ENCODE measurements at regions not wholly inside any gene's neighbourhood (a gene's known extent, or its start where the extent isn't known, plus 50 kb on each side); places are given as distances from the start of the nearest gene placed in this dataset.

GRCh38 chr10:28095791-28096378 lies 97.0 kb upstream of the ODAD2 start:
- WGBS (ENCODE audit: missing lambda C conversion rate): 38% methylated on average over 5 of the region's 5 CpGs
- no peaks in the 10 kb centered on the region for H3K9me3 ChIP-seq
- H3K27ac ChIP-seq: no peak overlapping the region
- no peaks in the 10 kb centered on the region for H3K4me1 ChIP-seq
- H3K4me3 ChIP-seq: no peak overlapping the region
- ATAC-seq (no peak), FAIRE-seq (no peak), DNase-seq (ENCODE audit: low read depth in 1 of 2, low spot score in 1 of 2) (no peak)
- no peak for TF ChIP-seq CBX8 (IDR thresholded peaks at IDR 0.05)
- TF ChIP-seq HDAC2 (IDR thresholded peaks at IDR 0.05): no peak
- no peak for TF ChIP-seq CHD4 (IDR thresholded peaks at IDR 0.05; ENCODE audit: borderline replicate concordance)
- TF ChIP-seq KDM5A (IDR thresholded peaks at IDR 0.05): no peak
- TF ChIP-seq FOXS1 (CRISPR knock-in tag; IDR thresholded peaks at IDR 0.05): no peak
- TF ChIP-seq ZSCAN20 (CRISPR knock-in tag; IDR thresholded peaks at IDR 0.05): no peak
- no peak for TF ChIP-seq MAZ (IDR thresholded peaks at IDR 0.05; ENCODE audit: borderline replicate concordance, low read depth, low read length)
- H3K4me2 ChIP-seq: no peak overlapping the region
- POLR2A ChIA-PET: no interaction called here
- CTCF ChIA-PET: no interaction called here

GRCh38 chr10:28094121-28094520 lies 95.2 kb upstream of the ODAD2 start:
- Histone ChIP-seq H3K4me1 (no peaks in the 10 kb centered on the region), H3K4me2 (no peak overlapping the region), H3K27ac (no peak overlapping the region), H3K4me3 (no peak overlapping the region), H3K9me3 (no peaks in the 10 kb centered on the region)
- DNase-seq (ENCODE audit: low read depth in 1 of 2, low spot score in 1 of 2) (no peak), FAIRE-seq (no peak), ATAC-seq (no peak)
- no peak for TF ChIP-seq RCOR1 (IDR thresholded peaks at IDR 0.05; ENCODE audit: low read depth, low read length)
- no peak for TF ChIP-seq RAD21 (conservative IDR thresholded peaks at IDR 0.05 in 1 of 2, IDR thresholded peaks at IDR 0.05 in 1 of 2)
- TF ChIP-seq PHF8 (IDR thresholded peaks at IDR 0.05; ENCODE audit: borderline replicate concordance, low read depth): no peak
- no peak for TF ChIP-seq KDM1A (IDR thresholded peaks at IDR 0.05; ENCODE audit: low read depth)
- TF ChIP-seq SREBF2 (IDR thresholded peaks at IDR 0.05): no peak
- no peak for TF ChIP-seq POLR2AphosphoS2 (conservative IDR thresholded peaks at IDR 0.05; ENCODE audit: low read length)
- TF ChIP-seq ESRRA (IDR thresholded peaks at IDR 0.05; ENCODE audit: borderline replicate concordance, low read length): no peak
- TF ChIP-seq HOXB5 (CRISPR knock-in tag; IDR thresholded peaks at IDR 0.05): no peak
- no peak for TF ChIP-seq KDM5A (IDR thresholded peaks at IDR 0.05)
- no peak for TF ChIP-seq NR3C1 (IDR thresholded peaks at IDR 0.05)
- TF ChIP-seq CHD4 (IDR thresholded peaks at IDR 0.05; ENCODE audit: borderline replicate concordance): no peak
- TF ChIP-seq EHF (CRISPR knock-in tag; IDR thresholded peaks at IDR 0.05): no peak
- no peak for TF ChIP-seq CHD2 (IDR thresholded peaks at IDR 0.05; ENCODE audit: low read length, partially characterized antibody)
- TF ChIP-seq PBX3 (IDR thresholded peaks at IDR 0.05): no peak
- WGBS (ENCODE audit: missing lambda C conversion rate): 38% methylated on average over 8 of the region's 8 CpGs
- ChIA-PET CTCF (no interaction called here), POLR2A (no interaction called here)

- no peak for FAIRE-seq
- H3K4me2 ChIP-seq: no peak overlapping the region
- H3K9me3 ChIP-seq: no peaks in the 10 kb centered on the region
- POLR2A ChIA-PET: no interaction called here
- no peak overlapping the region for H3K27ac ChIP-seq
- ATAC-seq: no peak
- 22% methylated on average over 2 of the region's 2 CpGs for WGBS (ENCODE audit: missing lambda C conversion rate)
- no peak for DNase-seq (ENCODE audit: low read depth in 1 of 2, low spot score in 1 of 2)
- no peak overlapping the region for H3K4me3 ChIP-seq
- CTCF ChIA-PET: no interaction called here
- no peaks in the 10 kb centered on the region for H3K4me1 ChIP-seq
- TF ChIP-seq POLR2AphosphoS2 (conservative IDR thresholded peaks at IDR 0.05; ENCODE audit: low read length) (no peak), CTCF (IDR thresholded peaks at IDR 0.05) (no peak), MAX (IDR thresholded peaks at IDR 0.05) (no peak), USF2 (IDR thresholded peaks at IDR 0.05) (no peak), NPAS2 (CRISPR knock-in tag; IDR thresholded peaks at IDR 0.05; ENCODE audit: borderline replicate concordance) (no peak), RNF2 (IDR thresholded peaks at IDR 0.05; ENCODE audit: borderline replicate concordance, low read depth) (no peak)
Observed at GRCh38 chr10:28091913-28092312, 93.0 kb upstream of the ODAD2 start.
